ENCODE measurements at regions not wholly inside any gene's neighbourhood (a gene's known extent, or its start where the extent isn't known, plus 50 kb on each side); places are given as distances from the start of the nearest gene placed in this dataset.

- TF ChIP-seq CTCF (IDR thresholded peaks at IDR 0.05; ENCODE audit: low read depth, low read length), result no peak
These were observed 63.9 kb downstream of the GCNT4 start for GRCh38 chr5:74988273-74988983.

GRCh38 chr5:74978345-74978744 lies 74.0 kb downstream of the GCNT4 start:
- no peak for TF ChIP-seq CTCF (IDR thresholded peaks at IDR 0.05; ENCODE audit: low read depth, low read length)
- H3K4me3 ChIP-seq (ENCODE audit: low read depth, low read length), result no peak overlapping the region

More at GRCh38 chr5:74988273-74988983, 63.9 kb downstream of the GCNT4 start:
- H3K4me3 ChIP-seq (ENCODE audit: low read depth, low read length), result no peak overlapping the region

- no peak for TF ChIP-seq CTCF (IDR thresholded peaks at IDR 0.05; ENCODE audit: low read depth, low read length)
- H3K4me3 ChIP-seq (ENCODE audit: low read depth, low read length), result no peak overlapping the region
These were observed 74.9 kb downstream of the GCNT4 start for GRCh38 chr5:74977471-74977870.

- no peak overlapping the region for H3K4me3 ChIP-seq (ENCODE audit: low read depth, low read length)
- no peak for TF ChIP-seq CTCF (IDR thresholded peaks at IDR 0.05; ENCODE audit: low read depth, low read length)
These were observed 75.7 kb downstream of the GCNT4 start for GRCh38 chr5:74976651-74977050.

GRCh38 chr5:74975582-74975981 lies 76.8 kb downstream of the GCNT4 start:
- no peak overlapping the region for H3K4me3 ChIP-seq (ENCODE audit: low read depth, low read length)
- no peak for TF ChIP-seq CTCF (IDR thresholded peaks at IDR 0.05; ENCODE audit: low read depth, low read length)

GRCh38 chr5:74974451-74975091 lies 77.8 kb downstream of the GCNT4 start:
- no peak overlapping the region for H3K4me3 ChIP-seq (ENCODE audit: low read depth, low read length)
- TF ChIP-seq CTCF (IDR thresholded peaks at IDR 0.05; ENCODE audit: low read depth, low read length), result no peak

GRCh38 chr5:74973694-74974093 lies 78.7 kb downstream of the GCNT4 start:
- no peak for TF ChIP-seq CTCF (IDR thresholded peaks at IDR 0.05; ENCODE audit: low read depth, low read length)
- no peak overlapping the region for H3K4me3 ChIP-seq (ENCODE audit: low read depth, low read length)
